ENCODE measurements at regions not wholly inside any gene's neighbourhood (a gene's known extent, or its start where the extent isn't known, plus 50 kb on each side); places are given as distances from the start of the nearest gene placed in this dataset.

DNA sequence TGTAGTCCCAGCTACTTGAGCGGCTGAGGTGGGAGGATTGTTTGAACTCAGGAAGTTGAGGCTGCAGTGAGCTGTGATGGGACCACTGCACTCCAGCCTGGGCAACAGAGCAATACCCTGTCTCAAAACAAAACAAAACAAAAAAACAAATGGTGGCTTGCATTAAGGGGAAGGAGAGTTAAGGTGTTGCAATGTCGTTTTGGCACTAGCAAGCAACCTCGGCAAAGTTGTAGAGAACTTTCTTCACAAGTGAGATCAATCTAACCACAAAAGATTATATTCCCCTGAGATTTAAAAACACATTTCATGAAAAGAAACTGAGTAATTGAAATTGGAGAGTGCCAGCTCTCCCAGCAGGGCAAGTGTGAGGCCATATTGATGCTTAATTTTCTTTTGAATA, 153.7 kb downstream of the KLF5 start:
- in situ Hi-C loops (cut with HindIII; ENCODE audit: low sequenced_read_pairs) = no loop called here
- TF ChIP-seq, protein P1, sequence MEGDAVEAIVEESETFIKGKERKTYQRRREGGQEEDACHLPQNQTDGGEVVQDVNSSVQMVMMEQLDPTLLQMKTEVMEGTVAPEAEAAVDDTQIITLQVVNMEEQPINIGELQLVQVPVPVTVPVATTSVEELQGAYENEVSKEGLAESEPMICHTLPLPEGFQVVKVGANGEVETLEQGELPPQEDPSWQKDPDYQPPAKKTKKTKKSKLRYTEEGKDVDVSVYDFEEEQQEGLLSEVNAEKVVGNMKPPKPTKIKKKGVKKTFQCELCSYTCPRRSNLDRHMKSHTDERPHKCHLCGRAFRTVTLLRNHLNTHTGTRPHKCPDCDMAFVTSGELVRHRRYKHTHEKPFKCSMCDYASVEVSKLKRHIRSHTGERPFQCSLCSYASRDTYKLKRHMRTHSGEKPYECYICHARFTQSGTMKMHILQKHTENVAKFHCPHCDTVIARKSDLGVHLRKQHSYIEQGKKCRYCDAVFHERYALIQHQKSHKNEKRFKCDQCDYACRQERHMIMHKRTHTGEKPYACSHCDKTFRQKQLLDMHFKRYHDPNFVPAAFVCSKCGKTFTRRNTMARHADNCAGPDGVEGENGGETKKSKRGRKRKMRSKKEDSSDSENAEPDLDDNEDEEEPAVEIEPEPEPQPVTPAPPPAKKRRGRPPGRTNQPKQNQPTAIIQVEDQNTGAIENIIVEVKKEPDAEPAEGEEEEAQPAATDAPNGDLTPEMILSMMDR (IDR thresholded peaks at IDR 0.05; ENCODE audit: low read depth, low read length) = no peak
- H3K4me3 ChIP-seq (ENCODE audit: low read depth, low read length) = no peak overlapping the region
- no peak for DNase-seq (ENCODE audit: low read depth, low spot score)

DNA sequence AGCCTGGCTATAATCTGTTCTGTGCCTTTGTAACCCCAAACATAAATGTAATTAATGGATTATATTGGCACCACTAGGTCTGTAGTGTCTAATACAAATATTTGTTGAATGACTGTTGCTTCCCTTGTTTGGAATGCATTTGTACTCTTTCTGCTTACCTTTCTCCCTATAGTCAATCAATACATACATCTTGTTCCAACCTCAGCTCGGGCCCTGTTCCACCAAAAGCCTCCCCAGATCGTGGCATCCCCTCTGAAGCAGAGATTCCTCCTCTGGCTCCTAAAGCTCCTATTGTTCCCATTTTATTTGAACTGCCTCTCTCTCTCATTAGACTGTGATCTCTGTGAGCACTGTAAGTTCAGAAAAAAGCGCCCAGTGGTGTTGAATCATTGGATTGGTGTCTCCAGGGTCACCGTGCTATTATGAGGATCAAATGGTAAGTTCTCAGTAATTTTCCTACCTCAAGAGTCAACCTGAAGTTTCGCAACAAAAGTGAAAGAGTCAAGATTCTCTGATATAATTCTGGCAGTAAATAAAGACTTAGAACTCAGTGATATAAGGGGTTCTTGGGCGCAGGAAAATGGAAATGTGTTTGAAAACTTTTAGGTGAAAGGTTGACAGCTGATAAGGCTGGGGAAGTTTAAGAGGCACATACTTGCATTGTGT, 151.5 kb downstream of the KLF5 start:
- H3K4me3 ChIP-seq (ENCODE audit: low read depth, low read length) = no peak overlapping the region
- TF ChIP-seq, protein P1 (IDR thresholded peaks at IDR 0.05; ENCODE audit: low read depth, low read length) = no peak
- in situ Hi-C loops (cut with HindIII; ENCODE audit: low sequenced_read_pairs) = no loop called here
- no peak for DNase-seq (ENCODE audit: low read depth, low spot score)

DNA sequence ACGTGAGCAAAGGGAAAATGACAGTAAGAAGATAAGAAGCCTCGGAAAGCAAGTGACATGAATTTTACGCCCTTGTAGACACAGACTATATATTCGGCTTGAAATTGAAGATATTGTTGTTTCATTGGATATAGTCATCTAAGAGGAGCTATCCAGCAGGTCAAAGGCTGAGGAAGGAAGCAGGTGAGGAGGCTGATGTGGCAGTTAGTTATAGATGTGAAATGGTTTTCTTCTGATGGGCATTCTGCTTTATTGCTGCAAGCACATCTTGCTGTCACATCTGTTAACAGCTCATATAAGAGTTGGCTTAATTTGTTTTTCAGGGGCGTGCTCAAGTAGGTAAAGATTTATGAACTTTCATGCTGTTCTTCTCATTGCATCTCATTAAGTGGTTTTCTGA, 146.1 kb downstream of the KLF5 start:
- no peak for DNase-seq (ENCODE audit: low read depth, low spot score)
- TF ChIP-seq, protein P1 (IDR thresholded peaks at IDR 0.05; ENCODE audit: low read depth, low read length) = no peak
- H3K4me3 ChIP-seq (ENCODE audit: low read depth, low read length) = no peak overlapping the region
- in situ Hi-C loops (cut with HindIII; ENCODE audit: low sequenced_read_pairs) = no loop called here

DNA sequence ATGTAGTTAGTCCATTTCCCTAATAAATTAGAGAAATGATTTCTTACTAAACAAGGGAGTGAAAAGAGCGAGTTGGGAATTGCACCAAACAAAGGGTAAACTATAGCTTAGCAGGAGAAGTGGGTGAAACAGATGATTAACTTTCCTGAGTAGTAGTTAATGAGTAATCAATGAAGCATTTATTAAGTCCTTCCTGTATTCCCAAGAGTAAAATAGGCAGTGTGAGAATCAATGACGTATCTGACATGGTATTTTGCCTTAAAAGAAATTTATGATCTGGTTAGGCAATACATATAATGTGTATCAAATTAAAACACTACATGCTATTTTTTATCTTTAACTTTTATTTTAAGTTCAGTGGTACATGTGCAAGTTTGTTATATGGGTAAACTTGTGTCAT, 142.8 kb downstream of the KLF5 start:
- no peak for DNase-seq (ENCODE audit: low read depth, low spot score)
- in situ Hi-C loops (cut with HindIII; ENCODE audit: low sequenced_read_pairs) = no loop called here
- H3K4me3 ChIP-seq (ENCODE audit: low read depth, low read length) = no peak overlapping the region
- TF ChIP-seq, protein P1 (IDR thresholded peaks at IDR 0.05; ENCODE audit: low read depth, low read length) = no peak

DNA sequence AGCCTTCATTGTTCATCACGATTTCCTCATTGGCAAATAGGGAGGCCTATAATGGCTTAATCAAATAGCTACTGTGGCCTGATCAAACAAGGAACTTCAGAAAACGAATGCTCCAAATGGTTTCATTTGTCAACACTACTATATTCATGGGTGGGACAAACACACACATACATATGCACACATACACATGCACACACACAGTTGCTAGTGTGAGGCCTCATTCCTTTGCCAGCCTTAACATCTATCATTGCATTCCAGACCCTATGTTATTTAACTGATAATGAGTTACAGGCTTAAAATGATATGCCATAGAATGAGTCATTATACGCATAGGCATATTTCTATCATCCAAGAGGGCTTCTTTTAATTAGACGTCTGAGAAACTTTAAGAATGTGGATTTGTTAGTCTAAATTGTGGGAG, 140.2 kb downstream of the KLF5 start:
- TF ChIP-seq, protein P1 (IDR thresholded peaks at IDR 0.05; ENCODE audit: low read depth, low read length) = no peak
- in situ Hi-C loops (cut with HindIII; ENCODE audit: low sequenced_read_pairs) = no loop called here
- no peak overlapping the region for H3K4me3 ChIP-seq (ENCODE audit: low read depth, low read length)

DNA sequence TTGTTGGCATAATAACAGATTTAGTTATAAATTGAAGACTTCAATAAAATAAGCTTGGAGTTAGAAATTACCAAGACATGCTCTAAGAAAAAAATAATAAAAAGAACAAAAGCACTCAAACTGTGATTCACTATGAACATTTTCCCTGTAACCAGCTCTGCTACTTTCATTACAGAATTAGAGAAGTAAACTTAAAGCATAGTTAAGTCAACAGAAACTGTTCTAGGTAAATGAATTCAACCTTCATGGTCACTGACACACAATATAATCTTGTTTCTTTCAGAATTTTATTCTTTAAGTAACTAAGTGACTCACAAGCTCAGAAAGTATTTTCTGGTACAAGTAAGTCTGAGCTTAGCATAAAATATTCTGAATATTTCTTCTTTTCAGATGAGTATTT, 136.3 kb downstream of the KLF5 start:
- DNase-seq (ENCODE audit: low read depth, low spot score) = no peak
- in situ Hi-C loops (cut with HindIII; ENCODE audit: low sequenced_read_pairs) = no loop called here
- no peak overlapping the region for H3K4me3 ChIP-seq (ENCODE audit: low read depth, low read length)
- TF ChIP-seq, protein P1 (IDR thresholded peaks at IDR 0.05; ENCODE audit: low read depth, low read length) = no peak

More for the DNA sequence above, 140.2 kb downstream of the KLF5 start:
- DNase-seq (ENCODE audit: low read depth, low spot score) = no peak
